ENCODE measurements at regions not wholly inside any gene's neighbourhood (a gene's known extent, or its start where the extent isn't known, plus 50 kb on each side); places are given as distances from the start of the nearest gene placed in this dataset.

- H3K36me3 ChIP-seq (ENCODE audit: insufficient read depth), result no peaks in the 10 kb centered on the region
- TF ChIP-seq CTCF (conservative IDR thresholded peaks at IDR 0.05; ENCODE audit: low read depth, low read length), result no peak
- H3K4me3 ChIP-seq (IDR thresholded peaks at IDR 0.05; ENCODE audit: insufficient read depth, low read depth, low read length), result no peak overlapping the region
- H3K4me2 ChIP-seq, result no peak overlapping the region
- H2AFZ ChIP-seq (ENCODE audit: low read depth), result no peak overlapping the region
- H3K4me1 ChIP-seq (ENCODE audit: low read depth, poor library complexity, severe bottlenecking), result peaks cover 24% of the 10 kb centered on the region
- no peaks in the 10 kb centered on the region for H3K79me2 ChIP-seq (ENCODE audit: insufficient read depth, low read depth)
- no peaks in the 10 kb centered on the region for H4K20me1 ChIP-seq (ENCODE audit: insufficient read depth)
- no peak overlapping the region for H3K9ac ChIP-seq
- H3K27ac ChIP-seq, result no peak overlapping the region
- no peaks in the 10 kb centered on the region for H3K27me3 ChIP-seq (ENCODE audit: insufficient read depth, low read depth)
Observed at GRCh38 chr4:129823105-129823504, 727.2 kb downstream of the C4orf33 start.

- Histone ChIP-seq H3K4me2 (no peak overlapping the region), H3K4me1 (ENCODE audit: low read depth, poor library complexity, severe bottlenecking) (no peaks in the 10 kb centered on the region), H3K27me3 (ENCODE audit: insufficient read depth, low read depth) (no peaks in the 10 kb centered on the region), H3K79me2 (ENCODE audit: insufficient read depth, low read depth) (no peaks in the 10 kb centered on the region), H4K20me1 (ENCODE audit: insufficient read depth) (no peaks in the 10 kb centered on the region), H3K9ac (no peak overlapping the region), H2AFZ (ENCODE audit: low read depth) (no peak overlapping the region), H3K27ac (no peak overlapping the region), H3K36me3 (ENCODE audit: insufficient read depth) (no peaks in the 10 kb centered on the region), H3K4me3 (IDR thresholded peaks at IDR 0.05; ENCODE audit: insufficient read depth, low read depth, low read length) (no peak overlapping the region)
- TF ChIP-seq CTCF (conservative IDR thresholded peaks at IDR 0.05; ENCODE audit: low read depth, low read length), result no peak
Observed at GRCh38 chr4:129829373-129829772, 733.4 kb downstream of the C4orf33 start.

- Histone ChIP-seq H3K4me3 (IDR thresholded peaks at IDR 0.05; ENCODE audit: insufficient read depth, low read depth, low read length) (no peak overlapping the region), H3K36me3 (ENCODE audit: insufficient read depth) (no peaks in the 10 kb centered on the region), H4K20me1 (ENCODE audit: insufficient read depth) (no peaks in the 10 kb centered on the region), H3K4me2 (no peak overlapping the region), H3K27me3 (ENCODE audit: insufficient read depth, low read depth) (no peaks in the 10 kb centered on the region), H3K9ac (no peak overlapping the region), H3K4me1 (ENCODE audit: low read depth, poor library complexity, severe bottlenecking) (peaks cover 3% of the 10 kb centered on the region), H2AFZ (ENCODE audit: low read depth) (no peak overlapping the region), H3K27ac (no peak overlapping the region), H3K79me2 (ENCODE audit: insufficient read depth, low read depth) (no peaks in the 10 kb centered on the region)
- no peak for TF ChIP-seq CTCF (conservative IDR thresholded peaks at IDR 0.05; ENCODE audit: low read depth, low read length)
Observed at GRCh38 chr4:129839687-129840086, 743.7 kb downstream of the C4orf33 start.

GRCh38 chr4:129842096-129842495 is 746.1 kb downstream of the C4orf33 start:
- no peaks in the 10 kb centered on the region for H3K79me2 ChIP-seq (ENCODE audit: insufficient read depth, low read depth)
- H3K27me3 ChIP-seq (ENCODE audit: insufficient read depth, low read depth), result no peaks in the 10 kb centered on the region
- no peaks in the 10 kb centered on the region for H4K20me1 ChIP-seq (ENCODE audit: insufficient read depth)
- H3K4me3 ChIP-seq (IDR thresholded peaks at IDR 0.05; ENCODE audit: insufficient read depth, low read depth, low read length), result no peak overlapping the region
- no peak for TF ChIP-seq CTCF (conservative IDR thresholded peaks at IDR 0.05; ENCODE audit: low read depth, low read length)
- H3K4me1 ChIP-seq (ENCODE audit: low read depth, poor library complexity, severe bottlenecking), result peaks cover 3% of the 10 kb centered on the region
- H2AFZ ChIP-seq (ENCODE audit: low read depth), result no peak overlapping the region
- no peak overlapping the region for H3K9ac ChIP-seq
- H3K27ac ChIP-seq, result no peak overlapping the region
- no peaks in the 10 kb centered on the region for H3K36me3 ChIP-seq (ENCODE audit: insufficient read depth)
- H3K4me2 ChIP-seq, result no peak overlapping the region

All from KMS-11 (cell line).